ENCODE measurements at regions not wholly inside any gene's neighbourhood (a gene's known extent, or its start where the extent isn't known, plus 50 kb on each side); places are given as distances from the start of the nearest gene placed in this dataset.

DNA sequence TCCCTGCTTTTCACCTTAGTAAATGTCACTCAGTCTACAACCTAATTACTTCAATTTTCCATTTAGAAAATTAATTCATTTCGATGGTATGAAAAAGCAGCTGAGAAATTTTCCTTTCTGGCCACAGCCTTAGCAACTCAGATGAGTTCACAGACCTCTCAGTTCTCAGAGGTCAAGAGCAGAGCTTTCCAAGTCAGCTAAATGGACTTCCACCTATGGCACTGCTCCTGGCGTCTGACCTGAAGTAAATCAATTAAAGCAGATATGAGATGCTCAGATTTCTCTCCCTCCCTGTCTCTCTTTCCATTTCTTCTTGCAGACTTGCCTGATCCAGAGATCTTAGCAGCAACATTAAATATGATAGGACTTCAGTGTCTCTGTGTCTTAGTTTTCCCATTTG lies 412.6 kb downstream of the QKI start:
- Histone ChIP-seq H4K91ac (ENCODE audit: insufficient read length, low read depth, low read length) (no peak overlapping the region), H3K4me2 (ENCODE audit: insufficient read depth, insufficient read length, low read length) (no peak overlapping the region), H2BK20ac (ENCODE audit: low read depth, low read length, poor library complexity, severe bottlenecking) (no peak overlapping the region), H2AK5ac (ENCODE audit: insufficient read length, low read length) (no peak overlapping the region), H2BK120ac (ENCODE audit: low read depth, low read length, poor library complexity, severe bottlenecking) (no peak overlapping the region), H3K4ac (ENCODE audit: low read depth, low read length) (no peak overlapping the region), H3K79me2 (ENCODE audit: insufficient read depth, low read length) (no peaks in the 10 kb centered on the region), H3K9ac (ENCODE audit: extremely low read depth, insufficient read length, low read length) (no peak overlapping the region), H4K5ac (ENCODE audit: insufficient read length, low read depth, low read length) (no peak overlapping the region), H3K27me3 (ENCODE audit: insufficient read depth, low read length) (no peaks in the 10 kb centered on the region), H3K23ac (ENCODE audit: insufficient read length, low read depth, low read length) (no peak overlapping the region), H3K23me2 (ENCODE audit: insufficient read length, low read depth, low read length, poor library complexity, severe bottlenecking) (no peaks in the 10 kb centered on the region), H3K9me3 (ENCODE audit: control insufficient read depth, low read depth, low read length) (no peaks in the 10 kb centered on the region), H3K27ac (ENCODE audit: insufficient read length, low read depth, low read length) (no peak overlapping the region), H3K4me1 (ENCODE audit: insufficient read depth, low read length) (no peaks in the 10 kb centered on the region), H2BK12ac (ENCODE audit: insufficient read length, low read depth, low read length) (no peak overlapping the region), H2AFZ (ENCODE audit: low read length) (no peak overlapping the region), H2BK5ac (ENCODE audit: insufficient read length, low read length) (no peak overlapping the region), H3K18ac (ENCODE audit: insufficient read length, low read depth, low read length) (no peak overlapping the region), H3T11ph (ENCODE audit: low read length) (no peak overlapping the region), H3K79me1 (ENCODE audit: insufficient read depth, low read depth, low read length, poor library complexity, severe bottlenecking) (no peaks in the 10 kb centered on the region), H4K20me1 (ENCODE audit: control insufficient read depth, insufficient read depth, insufficient read length) (no peaks in the 10 kb centered on the region), H4K8ac (replicated peaks; ENCODE audit: insufficient read length, low read depth, low read length) (no peak overlapping the region), H3K56ac (ENCODE audit: insufficient read length, low read depth, low read length) (no peak overlapping the region), H3K14ac (ENCODE audit: insufficient read depth, low read length) (no peak overlapping the region), H2BK15ac (ENCODE audit: low read depth, low read length) (no peak overlapping the region)
- Mint-ChIP-seq H3K4me1 (no peaks in the 10 kb centered on the region), H3K9me3 (no peaks in the 10 kb centered on the region; a peak in 1 of 5 replicates), H3K27me3 (ENCODE audit: low read depth) (no peaks in the 10 kb centered on the region; the same call in 1 of the 2 replicates), H3K27ac (no peak overlapping the region), H3K36me3 (ENCODE audit: insufficient read depth in 1 of 3, low read depth in 3 of 3) (no peaks in the 10 kb centered on the region; a peak in 1 of 7 replicates), H3K4me3 (no peak overlapping the region)
- TF ChIP-seq, protein P1, sequence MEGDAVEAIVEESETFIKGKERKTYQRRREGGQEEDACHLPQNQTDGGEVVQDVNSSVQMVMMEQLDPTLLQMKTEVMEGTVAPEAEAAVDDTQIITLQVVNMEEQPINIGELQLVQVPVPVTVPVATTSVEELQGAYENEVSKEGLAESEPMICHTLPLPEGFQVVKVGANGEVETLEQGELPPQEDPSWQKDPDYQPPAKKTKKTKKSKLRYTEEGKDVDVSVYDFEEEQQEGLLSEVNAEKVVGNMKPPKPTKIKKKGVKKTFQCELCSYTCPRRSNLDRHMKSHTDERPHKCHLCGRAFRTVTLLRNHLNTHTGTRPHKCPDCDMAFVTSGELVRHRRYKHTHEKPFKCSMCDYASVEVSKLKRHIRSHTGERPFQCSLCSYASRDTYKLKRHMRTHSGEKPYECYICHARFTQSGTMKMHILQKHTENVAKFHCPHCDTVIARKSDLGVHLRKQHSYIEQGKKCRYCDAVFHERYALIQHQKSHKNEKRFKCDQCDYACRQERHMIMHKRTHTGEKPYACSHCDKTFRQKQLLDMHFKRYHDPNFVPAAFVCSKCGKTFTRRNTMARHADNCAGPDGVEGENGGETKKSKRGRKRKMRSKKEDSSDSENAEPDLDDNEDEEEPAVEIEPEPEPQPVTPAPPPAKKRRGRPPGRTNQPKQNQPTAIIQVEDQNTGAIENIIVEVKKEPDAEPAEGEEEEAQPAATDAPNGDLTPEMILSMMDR (conservative IDR thresholded peaks at IDR 0.05) = no peak
- DNase-seq = no peak
- no CpG with 5 or more reads among the region's 2 CpGs for WGBS (ENCODE audit: extremely low coverage, insufficient read length, low lambda C conversion rate)

Data from H9 (cell line).